ENCODE measurements at regions not wholly inside any gene's neighbourhood (a gene's known extent, or its start where the extent isn't known, plus 50 kb on each side); places are given as distances from the start of the nearest gene placed in this dataset.

DNA sequence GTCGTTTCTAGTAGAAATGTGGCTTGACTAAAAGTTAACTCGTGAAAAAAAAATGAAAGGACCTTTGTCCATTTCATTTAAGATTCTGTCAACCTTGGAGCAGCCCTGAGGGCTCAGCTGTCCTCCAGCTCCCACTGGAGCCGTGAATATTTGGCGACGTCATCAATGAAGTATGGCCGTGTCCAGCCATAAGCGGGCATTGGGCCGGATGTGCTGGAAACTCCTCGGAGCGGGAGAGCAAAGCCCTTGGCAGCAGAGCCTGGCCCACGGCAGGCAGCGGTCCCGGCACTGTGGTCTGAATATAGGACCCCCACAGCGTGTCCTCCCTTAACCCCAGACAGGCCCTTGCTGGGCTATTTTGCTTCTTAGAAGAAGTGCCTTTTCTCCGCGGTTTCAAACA lies 50.0 kb downstream of the JAKMIP3 start:
- no peaks in the 10 kb centered on the region for H3K4me1 ChIP-seq
- ATAC-seq (ENCODE audit: low FRiP score in 2 of 2) (no peak), DNase-seq (no peak)
- TF ChIP-seq POLR2A (IDR thresholded peaks at IDR 0.05), result no peak
- no peak for TF ChIP-seq EP300 (IDR thresholded peaks at IDR 0.05)
- TF ChIP-seq, protein P1, sequence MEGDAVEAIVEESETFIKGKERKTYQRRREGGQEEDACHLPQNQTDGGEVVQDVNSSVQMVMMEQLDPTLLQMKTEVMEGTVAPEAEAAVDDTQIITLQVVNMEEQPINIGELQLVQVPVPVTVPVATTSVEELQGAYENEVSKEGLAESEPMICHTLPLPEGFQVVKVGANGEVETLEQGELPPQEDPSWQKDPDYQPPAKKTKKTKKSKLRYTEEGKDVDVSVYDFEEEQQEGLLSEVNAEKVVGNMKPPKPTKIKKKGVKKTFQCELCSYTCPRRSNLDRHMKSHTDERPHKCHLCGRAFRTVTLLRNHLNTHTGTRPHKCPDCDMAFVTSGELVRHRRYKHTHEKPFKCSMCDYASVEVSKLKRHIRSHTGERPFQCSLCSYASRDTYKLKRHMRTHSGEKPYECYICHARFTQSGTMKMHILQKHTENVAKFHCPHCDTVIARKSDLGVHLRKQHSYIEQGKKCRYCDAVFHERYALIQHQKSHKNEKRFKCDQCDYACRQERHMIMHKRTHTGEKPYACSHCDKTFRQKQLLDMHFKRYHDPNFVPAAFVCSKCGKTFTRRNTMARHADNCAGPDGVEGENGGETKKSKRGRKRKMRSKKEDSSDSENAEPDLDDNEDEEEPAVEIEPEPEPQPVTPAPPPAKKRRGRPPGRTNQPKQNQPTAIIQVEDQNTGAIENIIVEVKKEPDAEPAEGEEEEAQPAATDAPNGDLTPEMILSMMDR (IDR thresholded peaks at IDR 0.05), result no peak
- no peak for TF ChIP-seq POLR2AphosphoS5 (IDR thresholded peaks at IDR 0.05)
- H3K27ac ChIP-seq, result no peak overlapping the region
- H3K36me3 ChIP-seq, result no peaks in the 10 kb centered on the region
- no peaks in the 10 kb centered on the region for H3K27me3 ChIP-seq
- WGBS, 2 donors, result 58 to 83% methylated on average over 16 of the region's 16 CpGs
- no peaks in the 10 kb centered on the region for H3K9me3 ChIP-seq
- no peak overlapping the region for H3K4me3 ChIP-seq

DNA sequence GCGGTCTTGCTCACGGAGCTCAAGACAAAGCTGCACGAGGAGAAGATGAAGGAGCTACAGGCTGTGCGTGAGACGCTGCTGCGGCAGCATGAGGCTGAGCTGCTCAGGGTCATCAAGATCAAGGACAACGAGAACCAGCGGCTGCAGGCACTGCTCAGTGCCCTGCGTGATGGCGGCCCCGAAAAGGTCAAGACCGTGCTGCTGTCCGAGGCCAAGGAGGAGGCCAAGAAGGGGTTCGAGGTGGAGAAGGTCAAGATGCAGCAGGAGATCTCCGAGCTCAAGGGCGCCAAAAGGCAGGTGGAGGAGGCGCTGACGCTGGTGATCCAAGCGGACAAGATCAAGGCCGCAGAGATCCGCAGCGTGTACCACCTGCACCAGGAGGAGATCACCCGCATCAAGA lies 51.4 kb downstream of the JAKMIP3 start:
- TF ChIP-seq POLR2A (IDR thresholded peaks at IDR 0.05) (no peak), POLR2AphosphoS5 (IDR thresholded peaks at IDR 0.05) (no peak), EP300 (IDR thresholded peaks at IDR 0.05) (no peak)
- TF ChIP-seq, protein P1 (IDR thresholded peaks at IDR 0.05), result no peak
- Histone ChIP-seq H3K27ac (no peak overlapping the region), H3K27me3 (no peaks in the 10 kb centered on the region), H3K4me1 (no peaks in the 10 kb centered on the region), H3K9me3 (no peaks in the 10 kb centered on the region), H3K4me3 (no peak overlapping the region), H3K36me3 (no peaks in the 10 kb centered on the region)
- no peak for ATAC-seq (ENCODE audit: low FRiP score in 2 of 2)
- no peak for DNase-seq
- 89 to 94% methylated on average over 22 to 23 of the region's 23 CpGs for WGBS, 2 donors

DNA sequence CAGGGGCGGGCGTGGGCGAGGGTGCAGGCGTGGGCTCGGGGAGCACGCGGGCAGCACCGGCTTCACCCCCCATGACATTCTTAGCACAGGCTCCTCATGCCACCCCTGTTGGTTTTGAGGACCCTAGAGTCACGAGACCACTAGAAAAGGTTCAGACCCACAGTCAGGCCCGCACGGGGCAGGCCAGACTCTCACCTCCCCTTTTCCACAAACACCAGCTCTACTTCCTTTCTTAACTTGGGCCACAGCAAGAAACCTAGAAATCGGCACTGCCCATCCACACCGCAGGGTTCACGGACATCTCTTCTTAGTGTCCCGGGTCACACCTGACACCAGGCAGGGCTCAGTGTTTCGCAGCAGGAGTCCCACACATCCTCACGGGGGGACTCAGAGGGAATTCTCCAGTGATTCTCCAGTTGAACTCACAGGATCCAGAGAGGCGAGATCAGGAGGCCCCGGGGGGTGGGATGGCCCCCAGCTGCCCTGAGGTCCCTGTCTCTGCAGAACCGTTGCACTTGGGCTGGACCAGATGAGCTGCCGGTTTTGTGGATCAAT lies 52.0 kb downstream of the JAKMIP3 start:
- H3K4me1 ChIP-seq, result no peaks in the 10 kb centered on the region
- no peak for DNase-seq
- H3K27me3 ChIP-seq, result no peaks in the 10 kb centered on the region
- WGBS, 2 donors, result 90 to 94% methylated on average over 7 to 19 of the region's 21 CpGs
- H3K27ac ChIP-seq, result no peak overlapping the region
- ATAC-seq (ENCODE audit: low FRiP score in 2 of 2), result no peak
- TF ChIP-seq POLR2A (IDR thresholded peaks at IDR 0.05), result no peak
- TF ChIP-seq, protein P1 (IDR thresholded peaks at IDR 0.05), result no peak
- no peak for TF ChIP-seq POLR2AphosphoS5 (IDR thresholded peaks at IDR 0.05)
- TF ChIP-seq EP300 (IDR thresholded peaks at IDR 0.05), result no peak
- H3K9me3 ChIP-seq, result no peaks in the 10 kb centered on the region
- no peaks in the 10 kb centered on the region for H3K36me3 ChIP-seq
- no peak overlapping the region for H3K4me3 ChIP-seq

DNA sequence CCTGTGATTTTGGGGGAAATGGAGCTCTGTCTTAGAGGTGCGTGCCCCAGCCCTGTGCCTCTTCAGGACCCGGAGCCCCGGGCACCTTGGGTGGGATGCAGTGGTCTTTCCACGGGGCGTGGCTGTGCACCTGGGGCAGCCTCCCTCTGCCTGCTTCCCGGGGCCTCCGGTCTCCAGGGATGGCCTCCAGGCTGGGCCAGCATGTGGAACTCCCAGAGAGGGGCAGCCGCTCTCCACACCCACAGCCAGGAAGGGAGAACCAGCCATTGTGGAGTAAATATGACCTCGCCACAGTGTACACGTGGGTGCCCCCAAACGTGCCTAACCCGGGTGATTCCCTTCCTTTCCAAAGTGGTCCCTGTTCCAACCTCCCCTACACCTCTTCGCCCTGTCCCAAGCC lies 52.6 kb downstream of the JAKMIP3 start:
- H3K36me3 ChIP-seq, result no peaks in the 10 kb centered on the region
- ATAC-seq (ENCODE audit: low FRiP score in 2 of 2), result no peak
- no peak overlapping the region for H3K27ac ChIP-seq
- DNase-seq, result no peak
- no peaks in the 10 kb centered on the region for H3K9me3 ChIP-seq
- H3K27me3 ChIP-seq, result no peaks in the 10 kb centered on the region
- TF ChIP-seq EP300 (IDR thresholded peaks at IDR 0.05) (no peak), POLR2A (IDR thresholded peaks at IDR 0.05) (no peak), POLR2AphosphoS5 (IDR thresholded peaks at IDR 0.05) (no peak)
- TF ChIP-seq, protein P1 (IDR thresholded peaks at IDR 0.05), result no peak
- H3K4me1 ChIP-seq, result no peaks in the 10 kb centered on the region
- 70 to 86% methylated on average over 5 to 9 of the region's 13 CpGs for WGBS, 2 donors
- no peak overlapping the region for H3K4me3 ChIP-seq

DNA sequence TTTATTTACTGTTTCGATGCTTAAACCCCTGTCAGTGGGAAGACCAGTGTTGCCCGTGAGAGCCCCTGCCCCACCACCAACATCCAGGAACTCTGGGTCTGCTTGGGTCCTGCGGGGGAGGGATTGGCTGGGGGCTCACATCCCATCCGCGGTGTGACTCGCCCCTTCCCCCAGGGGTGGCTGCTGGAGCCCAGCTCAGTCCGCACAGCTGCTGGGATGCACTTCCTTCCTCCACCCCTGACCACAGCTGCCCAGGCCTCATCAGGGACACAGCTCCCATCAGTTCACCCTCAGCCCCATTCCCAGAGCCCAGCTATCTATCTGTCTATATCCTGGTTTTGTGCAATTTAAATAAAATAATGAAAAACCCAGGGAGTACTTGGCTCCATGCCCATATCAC lies 54.5 kb downstream of the JAKMIP3 start:
- H3K4me3 ChIP-seq, result no peak overlapping the region
- H3K36me3 ChIP-seq, result no peaks in the 10 kb centered on the region
- no peak overlapping the region for H3K27ac ChIP-seq
- DNase-seq (no peak), ATAC-seq (ENCODE audit: low FRiP score in 2 of 2) (no peak)
- TF ChIP-seq, protein P1 (IDR thresholded peaks at IDR 0.05), result no peak
- TF ChIP-seq EP300 (IDR thresholded peaks at IDR 0.05), result no peak
- TF ChIP-seq POLR2AphosphoS5 (IDR thresholded peaks at IDR 0.05), result no peak
- no peak for TF ChIP-seq POLR2A (IDR thresholded peaks at IDR 0.05)
- H3K9me3 ChIP-seq, result no peaks in the 10 kb centered on the region
- no peaks in the 10 kb centered on the region for H3K4me1 ChIP-seq
- WGBS, 2 donors, result 59 to 72% methylated on average over 7 of the region's 7 CpGs
- no peaks in the 10 kb centered on the region for H3K27me3 ChIP-seq

All from upper lobe of left lung (tissue), 6 donors.